Glomerular endothelial cell (primary cell): ENCODE measurements at regions not wholly inside any gene's neighbourhood (a gene's known extent, or its start where the extent isn't known, plus 50 kb on each side); places are given as distances from the start of the nearest gene placed in this dataset.

Experiments used
- DNase-seq: peaks from one replicate; pipeline ENCODE4 v3.0.0-alpha.2; 2011; ENCODE audit warnings: low read depth, low spot score; ENCODE audit errors: extremely low read depth

GRCh38 chr2:172658945-172659344 is 76.7 kb upstream of the RAPGEF4 start:
- no peak for DNase-seq

GRCh38 chr2:172662099-172662498 is 73.5 kb upstream of the RAPGEF4 start:
- no peak for DNase-seq

GRCh38 chr2:172664766-172665165 is 70.9 kb upstream of the RAPGEF4 start:
- DNase-seq = no peak

- no peak for DNase-seq
These were observed 67.9 kb upstream of the RAPGEF4 start for GRCh38 chr2:172667581-172668325.

- DNase-seq = no peak
These were observed 64.1 kb upstream of the RAPGEF4 start for GRCh38 chr2:172671501-172671900.

- no peak for DNase-seq
These were observed 63.5 kb upstream of the RAPGEF4 start for GRCh38 chr2:172672114-172672513.

GRCh38 chr2:172673056-172673683 is 62.5 kb upstream of the RAPGEF4 start:
- no peak for DNase-seq

GRCh38 chr2:172674034-172674967 is 61.3 kb upstream of the RAPGEF4 start:
- no peak for DNase-seq

- DNase-seq = no peak
These were observed 60.7 kb upstream of the RAPGEF4 start for GRCh38 chr2:172674968-172675303.

GRCh38 chr2:172677363-172677762 is 58.3 kb upstream of the RAPGEF4 start:
- DNase-seq = no peak

- peak; percentile 67 for DNase-seq
These were observed 55.1 kb upstream of the RAPGEF4 start for GRCh38 chr2:172680436-172681068.

- DNase-seq = no peak
These were observed 50.2 kb upstream of the RAPGEF4 start for GRCh38 chr2:172685467-172685866.
